Tibial nerve (tissue), 4 donors: ENCODE measurements at regions not wholly inside any gene's neighbourhood (a gene's known extent, or its start where the extent isn't known, plus 50 kb on each side); places are given as distances from the start of the nearest gene placed in this dataset.

Experiments used
- EP300 ChIP-seq, 2 donors: sonication (generic); formaldehyde crosslinking; IDR thresholded peaks; one replicate each; pipeline ENCODE4 v1.6.1; 2017; ENCODE audit warnings: antibody characterized with exemption in 2 of 2, mild to moderate bottlenecking in 1 of 2
- POLR2A ChIP-seq, 2 donors: fragments of 450-650 bp; IDR thresholded peaks; one replicate each; pipeline ENCODE4 v1.6.1; 2017; ENCODE audit warnings: antibody characterized with exemption in 2 of 2, mild to moderate bottlenecking in 2 of 2, moderate library complexity in 2 of 2
- TF ChIP-seq, protein P1 (sequence below), 5 experiments: fragments of 200-600 bp in 3 of 5; fragments of 450-650 bp in 2 of 5; sonication (generic) in 3 of 5; IDR thresholded peaks; one replicate each; pipeline ENCODE4 v1.5.1; 2016 to 2019; ENCODE audit warnings: antibody characterized with exemption in 5 of 5, mild to moderate bottlenecking in 3 of 5, moderate library complexity in 2 of 5

DNA sequence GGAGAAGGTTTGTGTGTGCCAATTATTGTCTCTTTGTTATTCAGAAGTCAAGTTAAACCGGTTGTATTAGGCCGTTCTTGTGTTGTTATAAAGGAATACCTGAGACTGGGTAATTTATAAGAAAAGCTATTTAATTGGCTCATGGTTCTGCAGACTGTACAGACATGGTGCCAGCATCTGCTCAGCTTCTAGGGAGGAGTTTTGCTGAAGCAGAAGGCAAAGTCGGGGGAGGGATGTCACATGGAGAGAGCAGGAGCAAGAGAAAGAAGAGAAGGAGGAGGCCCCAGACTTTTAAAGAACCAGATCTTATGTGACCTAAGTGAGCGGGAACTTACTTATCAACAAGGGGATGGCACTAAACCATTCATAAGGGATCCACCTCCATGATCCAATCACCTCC lies 349.3 kb upstream of the PCDH18 start:
- TF ChIP-seq POLR2A (IDR thresholded peaks at IDR 0.05) (no peak), EP300 (IDR thresholded peaks at IDR 0.05) (no peak)
- TF ChIP-seq, protein P1, sequence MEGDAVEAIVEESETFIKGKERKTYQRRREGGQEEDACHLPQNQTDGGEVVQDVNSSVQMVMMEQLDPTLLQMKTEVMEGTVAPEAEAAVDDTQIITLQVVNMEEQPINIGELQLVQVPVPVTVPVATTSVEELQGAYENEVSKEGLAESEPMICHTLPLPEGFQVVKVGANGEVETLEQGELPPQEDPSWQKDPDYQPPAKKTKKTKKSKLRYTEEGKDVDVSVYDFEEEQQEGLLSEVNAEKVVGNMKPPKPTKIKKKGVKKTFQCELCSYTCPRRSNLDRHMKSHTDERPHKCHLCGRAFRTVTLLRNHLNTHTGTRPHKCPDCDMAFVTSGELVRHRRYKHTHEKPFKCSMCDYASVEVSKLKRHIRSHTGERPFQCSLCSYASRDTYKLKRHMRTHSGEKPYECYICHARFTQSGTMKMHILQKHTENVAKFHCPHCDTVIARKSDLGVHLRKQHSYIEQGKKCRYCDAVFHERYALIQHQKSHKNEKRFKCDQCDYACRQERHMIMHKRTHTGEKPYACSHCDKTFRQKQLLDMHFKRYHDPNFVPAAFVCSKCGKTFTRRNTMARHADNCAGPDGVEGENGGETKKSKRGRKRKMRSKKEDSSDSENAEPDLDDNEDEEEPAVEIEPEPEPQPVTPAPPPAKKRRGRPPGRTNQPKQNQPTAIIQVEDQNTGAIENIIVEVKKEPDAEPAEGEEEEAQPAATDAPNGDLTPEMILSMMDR (IDR thresholded peaks at IDR 0.05): no peak
